ENCODE measurements at regions not wholly inside any gene's neighbourhood (a gene's known extent, or its start where the extent isn't known, plus 50 kb on each side); places are given as distances from the start of the nearest gene placed in this dataset.

DNA sequence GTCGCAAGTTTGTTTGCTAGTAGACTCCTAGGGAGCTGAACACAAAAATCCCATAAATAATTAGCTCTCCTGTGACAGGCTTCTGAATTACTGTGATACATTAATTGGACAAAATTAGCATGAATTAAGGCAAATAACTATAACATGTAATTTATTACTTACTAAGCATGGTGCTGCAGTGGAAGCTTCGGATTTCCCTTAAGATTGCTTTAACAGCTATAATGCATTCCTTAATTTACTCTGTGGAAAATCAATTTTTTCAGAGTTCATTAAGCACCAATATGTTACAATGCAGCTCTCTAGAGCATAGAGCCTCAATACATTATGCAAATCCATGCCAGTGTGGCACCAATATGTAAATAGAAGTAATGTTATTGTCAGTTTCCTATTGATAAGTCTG lies 201.5 kb downstream of the MDFIC start:
- no peak for DNase-seq

DNA sequence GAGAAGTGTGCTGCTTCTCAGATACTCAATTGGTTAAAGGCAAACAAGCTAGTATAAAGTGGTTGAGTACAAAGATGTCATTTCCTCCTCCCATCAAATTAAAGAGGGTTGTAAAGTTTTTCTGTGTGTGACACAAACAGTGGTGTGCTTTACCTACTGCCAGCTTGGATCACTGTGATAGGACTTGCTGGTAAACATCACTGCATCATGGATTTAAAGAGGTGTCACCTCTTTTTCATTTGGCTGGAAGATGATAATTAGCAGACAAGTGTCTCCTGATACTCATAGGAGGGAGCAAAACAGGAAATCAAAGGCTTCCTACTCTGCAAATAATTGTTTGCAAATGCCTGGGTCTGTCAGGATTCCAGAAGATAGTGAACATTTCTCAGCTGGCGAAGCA lies 200.5 kb downstream of the MDFIC start:
- DNase-seq, result no peak

DNA sequence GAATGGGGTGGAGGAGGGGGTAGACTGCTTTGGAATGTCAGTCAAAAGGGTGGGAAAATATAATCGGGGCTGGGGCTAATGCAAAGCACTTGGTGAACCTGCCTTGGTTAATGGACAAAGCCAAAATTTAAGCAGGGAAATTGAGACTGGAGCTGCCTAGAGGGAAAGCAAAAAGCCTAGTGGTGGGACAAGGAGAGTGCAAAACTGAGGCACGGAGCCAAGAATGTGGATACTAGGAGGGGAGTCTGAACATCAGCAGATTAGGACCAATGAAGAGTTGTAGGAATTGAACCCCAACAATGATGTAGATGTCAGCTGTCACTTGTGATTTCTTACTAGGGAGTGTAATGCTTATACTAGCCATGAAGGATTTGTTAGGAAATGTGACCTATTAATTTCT lies 195.9 kb downstream of the MDFIC start:
- DNase-seq, result no peak

DNA sequence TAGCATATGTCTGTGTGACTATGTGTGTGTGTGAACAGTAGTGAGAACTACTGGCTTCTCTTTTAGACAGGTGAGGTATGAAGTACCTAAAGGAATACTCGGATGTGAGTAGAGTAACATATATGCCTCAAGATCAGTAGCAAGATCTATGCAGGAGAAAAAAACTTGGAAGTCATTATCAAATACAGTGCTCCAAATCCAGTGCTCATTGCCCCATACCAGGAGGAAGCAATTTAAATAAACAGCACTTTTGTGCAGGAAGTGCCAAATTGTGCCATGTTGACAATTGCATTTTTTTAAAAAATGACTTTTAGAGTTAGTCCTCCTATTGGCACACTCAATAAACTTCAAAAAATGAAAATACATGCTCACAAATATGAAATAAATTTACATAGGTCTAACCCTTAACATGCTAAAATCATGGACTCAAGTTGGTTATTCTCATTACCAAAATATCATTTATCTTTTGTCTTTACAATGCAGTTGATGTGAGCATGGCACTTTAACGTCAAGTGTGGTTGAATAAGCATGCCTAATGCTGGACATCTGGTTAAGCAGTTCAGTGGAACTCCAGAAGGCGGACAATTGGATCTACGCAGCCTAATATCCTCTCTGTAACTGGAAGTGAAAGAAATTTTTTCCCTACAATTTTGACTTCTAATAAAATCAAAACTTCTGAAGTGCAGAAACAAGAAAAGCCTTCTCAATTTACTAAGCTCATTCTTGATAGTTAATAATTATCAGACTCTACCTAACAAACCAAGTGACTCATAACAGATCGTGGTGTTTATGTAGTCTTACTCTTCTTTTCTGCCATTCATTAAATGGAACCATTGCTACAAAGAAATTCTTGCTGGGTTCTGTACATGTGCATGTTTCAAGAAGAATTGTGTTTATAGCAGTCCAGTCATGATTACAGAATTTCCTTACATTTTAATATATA lies 195.2 kb downstream of the MDFIC start:
- no peak for DNase-seq

DNA sequence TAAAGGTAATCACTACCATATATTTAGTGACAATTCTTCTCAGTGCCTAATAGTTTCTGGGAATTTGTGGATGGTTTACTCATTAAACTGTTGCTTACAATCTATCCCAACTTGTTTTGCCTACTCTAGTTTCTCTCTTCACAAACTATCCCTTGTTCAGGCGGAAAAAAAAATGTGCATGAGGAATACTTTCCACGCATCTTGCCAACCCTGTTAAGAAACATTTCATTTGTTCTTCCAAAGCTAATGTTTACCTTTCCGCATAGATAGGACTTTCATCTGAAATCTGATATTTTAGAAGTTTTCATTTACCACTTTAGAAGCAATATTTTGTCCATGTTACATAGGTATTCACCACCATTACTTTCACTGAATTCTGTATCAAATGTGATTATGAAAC lies 191.9 kb downstream of the MDFIC start:
- peak; percentile 18 for DNase-seq

DNA sequence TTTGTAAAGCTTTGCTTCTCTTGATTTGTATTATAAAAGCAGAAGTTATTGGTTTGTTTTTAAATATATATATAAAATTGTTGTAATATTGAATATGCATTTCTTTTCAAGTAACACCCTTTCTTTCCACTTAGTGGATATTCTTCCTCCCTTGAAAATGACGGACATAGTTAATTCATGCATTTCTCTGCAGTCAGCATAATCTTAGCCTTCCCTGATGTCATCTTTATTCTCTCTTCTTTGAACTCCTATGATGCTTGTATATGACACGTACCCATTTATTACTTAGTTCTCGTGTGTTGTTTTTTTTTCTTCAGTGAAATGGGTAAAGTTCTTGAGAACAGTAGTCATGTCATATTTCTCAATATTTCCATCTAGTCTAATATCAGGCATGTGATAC lies 191.2 kb downstream of the MDFIC start:
- no peak for DNase-seq

DNA sequence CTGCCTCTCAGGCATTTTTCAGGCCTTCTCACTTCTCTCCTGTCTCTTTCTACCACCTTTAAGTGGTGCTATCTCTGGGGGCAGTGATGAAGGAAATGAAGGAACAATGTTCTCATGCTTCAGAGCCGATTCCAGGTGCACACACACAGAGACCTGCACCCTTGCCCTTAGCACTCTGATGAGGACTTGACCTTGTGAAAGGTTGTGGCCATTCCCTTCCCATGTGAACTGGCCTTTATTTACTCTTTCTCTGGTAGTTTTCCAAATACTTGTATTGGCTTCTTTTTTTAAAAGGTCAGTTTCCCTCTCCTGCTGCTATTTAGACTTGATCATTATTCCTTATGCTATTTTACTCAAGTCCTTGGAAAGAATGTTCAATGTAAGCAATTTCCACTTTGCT lies 188.6 kb downstream of the MDFIC start:
- DNase-seq, result no peak

DNA sequence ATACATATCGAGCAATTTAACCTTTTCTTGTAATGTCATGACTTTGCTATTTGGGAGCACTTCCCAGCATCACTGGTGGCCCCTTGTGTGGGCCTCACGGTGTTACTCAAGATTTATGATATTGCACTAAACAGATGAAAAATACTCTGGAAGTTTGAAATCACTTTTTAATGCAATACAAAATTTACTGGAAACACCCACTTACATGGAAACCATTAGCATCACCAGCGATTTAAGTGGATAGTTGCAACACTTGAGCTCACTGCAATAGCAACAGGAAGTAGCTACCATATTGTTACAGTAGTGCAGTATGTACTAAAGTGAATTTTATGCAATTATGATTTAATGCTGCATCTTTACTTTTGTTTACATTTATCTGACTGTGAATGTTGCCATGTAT lies 184.4 kb downstream of the MDFIC start:
- no peak for DNase-seq

DNA sequence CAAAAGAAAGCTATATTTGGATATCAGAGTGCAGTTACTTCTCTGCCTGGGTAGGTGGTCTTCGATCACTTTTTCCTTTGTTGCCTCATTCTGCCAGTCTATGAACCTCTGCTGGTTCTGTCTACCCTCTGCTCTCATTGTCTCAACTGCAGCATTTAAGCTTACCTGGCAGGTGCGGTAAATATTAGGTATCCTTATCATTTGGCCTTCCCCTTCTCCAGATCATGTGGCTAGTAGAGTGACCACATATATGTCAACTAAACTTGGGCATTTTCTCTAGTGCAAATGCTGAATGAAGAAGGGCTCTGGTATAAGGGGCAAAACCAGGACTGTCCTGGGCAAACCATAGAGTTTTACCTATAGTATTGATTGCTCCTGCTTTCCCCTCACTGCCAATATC lies 180.8 kb downstream of the MDFIC start:
- no peak for DNase-seq

DNA sequence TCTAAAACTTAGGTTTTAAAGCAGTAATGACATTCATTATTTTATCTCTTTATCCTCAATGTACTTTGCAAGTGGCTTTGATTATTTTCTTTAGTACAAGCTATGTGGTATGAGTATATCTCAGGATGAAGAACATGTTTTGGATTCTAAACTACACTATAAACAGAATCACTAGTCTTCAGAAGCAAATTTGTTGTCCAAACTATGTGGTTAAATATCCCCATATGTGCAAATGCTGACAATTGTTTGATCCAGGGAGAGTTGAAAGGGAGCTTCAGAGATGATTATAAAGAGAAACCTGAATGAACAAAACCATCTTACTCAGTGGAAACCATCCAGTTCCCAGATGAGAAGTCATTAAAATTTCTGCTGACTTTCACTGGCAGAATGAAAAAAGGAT lies 179.3 kb downstream of the MDFIC start:
- DNase-seq, result no peak

DNA sequence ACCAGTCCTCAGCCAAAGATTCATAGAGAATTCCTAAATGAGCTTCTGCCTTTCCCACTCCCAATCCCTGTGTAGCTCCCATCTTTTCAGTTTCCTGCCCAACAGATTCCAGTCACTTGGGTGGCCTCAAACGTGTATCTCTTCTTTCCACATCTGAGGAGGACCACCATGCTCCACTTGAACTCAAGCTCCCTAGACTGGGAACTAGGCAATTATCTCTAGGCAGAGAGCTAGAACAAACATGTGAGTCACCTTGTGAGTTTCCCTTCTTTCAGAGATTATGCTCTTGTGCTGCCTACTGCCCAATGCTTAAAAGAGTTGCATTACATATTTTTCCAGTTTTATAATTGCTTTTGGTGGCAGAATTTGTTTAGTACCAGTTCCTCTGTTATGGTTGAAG lies 178.0 kb downstream of the MDFIC start:
- DNase-seq, result no peak

DNA sequence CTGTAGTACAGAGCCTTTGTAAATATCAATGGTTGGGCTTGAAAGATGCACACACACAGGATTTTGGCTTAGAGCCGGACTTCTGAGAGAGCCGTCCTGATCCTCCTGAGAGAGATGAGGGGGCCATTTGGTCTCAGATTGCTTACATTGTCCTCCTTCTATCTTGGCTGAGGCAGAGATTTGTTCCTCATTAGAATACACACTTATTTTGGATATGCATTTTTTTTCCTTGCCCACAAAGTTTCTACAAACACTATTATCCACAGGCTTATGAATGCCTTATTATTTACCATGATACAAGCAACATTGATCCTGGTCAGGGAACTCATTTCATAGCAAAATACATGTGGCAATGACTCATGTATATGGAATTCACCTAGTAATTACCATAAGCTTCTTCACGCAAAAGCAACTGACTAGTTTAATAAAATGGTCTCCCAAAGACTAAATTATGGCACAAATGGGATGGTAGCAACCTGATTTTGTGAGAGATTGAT lies 175.3 kb downstream of the MDFIC start:
- peak; percentile 43 for DNase-seq

DNA sequence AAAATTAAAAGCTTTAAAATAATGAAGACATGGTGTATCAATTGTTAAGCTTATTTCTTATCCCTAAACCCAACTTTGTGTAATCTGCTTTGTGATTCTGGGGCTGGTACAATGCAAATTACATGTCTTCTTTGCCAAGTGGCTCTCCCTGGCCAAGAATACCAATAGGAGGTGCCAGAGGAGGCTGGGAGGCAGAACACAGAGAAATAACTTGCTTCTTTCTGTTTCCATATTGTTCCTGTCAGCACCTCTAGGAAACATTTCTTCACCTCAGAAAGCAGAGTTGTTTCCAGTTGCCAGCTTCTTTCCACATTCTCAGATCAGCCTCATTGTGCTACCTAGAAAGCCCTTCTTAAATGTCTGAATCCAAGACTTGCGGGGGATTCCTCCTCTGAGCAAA lies 174.4 kb downstream of the MDFIC start:
- no peak for DNase-seq

DNA sequence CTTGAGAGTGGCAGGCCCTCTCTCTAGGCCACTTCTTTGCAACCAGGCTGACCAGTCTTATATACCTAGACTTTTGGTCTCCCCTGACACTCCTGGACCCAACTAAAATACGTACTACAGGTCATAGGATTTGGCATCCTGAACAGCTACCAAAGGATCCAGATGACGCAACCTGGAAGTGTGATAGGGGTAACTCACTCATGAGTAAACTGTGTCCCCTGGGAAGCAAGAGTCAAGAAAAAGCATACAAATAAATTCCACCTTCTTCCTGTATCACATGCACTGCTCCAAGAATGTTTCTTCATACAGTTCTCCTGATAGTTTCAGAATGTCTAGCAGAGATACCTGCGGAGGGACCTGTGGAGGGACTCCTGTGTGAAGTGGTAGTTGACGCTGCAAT lies 172.3 kb downstream of the MDFIC start:
- DNase-seq, result no peak

DNA sequence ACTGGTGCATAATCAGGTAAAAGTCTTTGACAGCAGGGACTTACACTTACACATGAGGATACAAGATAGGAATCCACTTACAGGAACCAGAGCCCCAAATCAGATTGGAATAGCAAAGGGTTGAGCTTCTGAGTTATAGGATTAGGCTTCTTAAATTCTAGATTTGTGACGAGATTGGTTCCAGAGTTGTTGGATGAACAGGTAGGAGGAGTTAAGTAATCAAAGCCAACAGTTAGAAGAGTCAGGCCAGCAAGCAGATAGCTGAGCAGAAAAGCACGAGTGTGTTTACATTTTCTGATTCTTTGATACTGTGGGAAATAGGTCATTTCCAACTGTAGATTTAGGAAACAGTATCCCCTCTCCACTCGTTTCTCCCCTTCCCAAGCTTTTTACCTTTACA lies 167.0 kb downstream of the MDFIC start:
- DNase-seq, result no peak

DNA sequence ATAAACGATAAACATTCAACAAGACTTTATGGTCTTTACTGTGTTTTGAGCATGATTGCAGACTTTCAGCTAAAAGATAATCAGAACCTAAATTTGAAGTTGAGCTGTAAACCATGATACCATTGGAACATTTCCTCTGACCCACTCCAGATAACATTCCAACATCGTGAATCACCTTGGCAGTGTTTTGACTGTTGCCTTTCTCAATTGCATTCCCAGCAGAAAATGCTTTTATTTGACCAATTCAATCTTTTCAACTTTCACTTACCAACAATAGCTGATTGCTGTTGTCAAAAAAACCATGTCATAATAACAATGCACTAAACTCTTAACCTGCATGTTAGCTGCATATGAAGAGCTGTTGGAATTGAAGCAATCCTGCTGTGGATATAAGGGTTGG lies 165.5 kb downstream of the MDFIC start:
- peak; percentile 23 for DNase-seq

DNA sequence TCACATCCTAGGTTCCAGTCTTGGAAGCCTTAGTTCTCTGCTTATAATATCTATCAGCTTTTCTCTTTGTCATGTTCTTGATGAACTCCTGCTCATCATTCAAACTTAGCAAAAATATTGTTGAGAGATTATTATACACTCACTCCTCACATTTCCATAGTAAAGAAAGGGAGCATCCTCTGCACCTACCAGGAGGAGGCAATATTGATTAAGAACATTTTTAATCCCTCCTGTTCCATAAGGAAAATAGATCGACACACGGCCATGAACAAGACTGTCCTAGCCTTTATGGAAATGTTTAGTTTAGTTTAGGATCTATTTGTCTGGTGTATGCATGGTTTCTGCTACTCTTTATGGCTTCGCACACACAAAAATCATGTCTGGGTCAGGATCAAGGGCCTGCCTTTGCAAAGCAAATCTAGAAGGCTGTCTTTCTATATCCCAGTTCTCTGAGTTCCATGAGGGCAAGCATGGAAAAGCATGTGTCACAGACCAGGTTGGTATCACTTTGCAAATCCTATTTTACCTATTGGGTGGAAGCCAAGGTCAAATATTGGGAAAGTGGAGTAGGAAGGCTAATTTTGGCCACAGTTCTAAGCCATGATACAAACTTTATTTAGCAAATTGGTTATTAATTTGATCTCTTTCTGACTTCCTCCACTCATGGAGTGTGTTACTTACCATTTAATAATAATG lies 164.4 kb downstream of the MDFIC start:
- no peak for DNase-seq

DNA sequence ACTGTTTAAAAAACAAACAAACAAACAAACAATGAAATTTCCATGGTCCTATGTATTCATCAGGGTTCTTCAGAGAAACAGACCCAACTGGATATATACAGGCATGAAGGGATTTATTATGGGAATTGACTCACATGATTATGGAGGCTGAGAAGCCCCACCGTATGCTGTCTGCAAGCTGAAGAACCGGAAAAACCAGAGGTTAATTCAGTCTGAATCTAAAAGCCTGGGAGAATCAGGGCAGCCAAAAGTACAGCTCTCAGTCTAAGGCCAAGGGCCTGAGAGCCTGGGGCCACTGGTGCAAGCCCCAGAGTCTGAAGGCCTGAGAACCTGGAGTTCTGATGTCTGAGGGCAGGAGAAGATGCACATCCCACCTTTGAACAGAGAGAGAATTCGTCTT lies 163.5 kb downstream of the MDFIC start:
- DNase-seq, result no peak

DNA sequence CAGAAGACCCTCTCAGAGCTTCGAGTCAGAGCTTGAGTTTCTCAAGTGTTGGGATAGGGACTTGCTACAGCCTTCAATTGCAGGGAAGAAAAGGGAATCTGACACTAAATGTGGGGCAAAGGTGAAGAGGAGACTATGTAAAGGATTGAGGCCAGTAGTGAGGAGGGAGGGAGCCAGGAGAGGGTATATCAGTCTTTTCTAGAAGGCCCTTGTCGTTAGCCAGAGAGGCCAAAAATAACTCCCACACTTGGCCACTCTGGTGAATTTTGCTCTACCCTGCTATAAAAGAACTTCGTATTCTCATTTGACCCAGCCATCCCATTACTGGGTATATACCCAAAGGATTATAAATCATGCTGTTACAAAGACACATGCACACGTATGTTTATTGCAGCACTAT lies 162.0 kb downstream of the MDFIC start:
- no peak for DNase-seq

DNA sequence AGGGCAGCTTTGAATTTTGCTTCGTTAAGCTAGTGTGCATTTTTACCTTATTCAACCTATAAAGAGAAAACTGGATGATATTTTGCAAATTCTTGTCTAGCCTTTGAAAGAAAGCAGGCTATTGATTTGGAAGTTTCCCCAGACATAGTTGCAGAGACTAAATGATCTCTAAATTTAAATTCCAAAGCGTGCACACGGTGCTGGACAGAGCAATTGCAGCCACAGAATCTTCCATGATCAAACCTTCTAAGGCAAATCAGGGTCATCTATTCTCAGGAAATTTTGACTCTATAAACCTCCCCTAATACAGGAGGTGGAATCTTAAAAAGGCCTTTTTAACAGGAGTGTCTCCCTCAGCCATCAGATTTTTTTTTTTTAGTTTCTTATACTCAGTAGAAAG lies 159.9 kb downstream of the MDFIC start:
- DNase-seq, result peak; percentile 13

DNA sequence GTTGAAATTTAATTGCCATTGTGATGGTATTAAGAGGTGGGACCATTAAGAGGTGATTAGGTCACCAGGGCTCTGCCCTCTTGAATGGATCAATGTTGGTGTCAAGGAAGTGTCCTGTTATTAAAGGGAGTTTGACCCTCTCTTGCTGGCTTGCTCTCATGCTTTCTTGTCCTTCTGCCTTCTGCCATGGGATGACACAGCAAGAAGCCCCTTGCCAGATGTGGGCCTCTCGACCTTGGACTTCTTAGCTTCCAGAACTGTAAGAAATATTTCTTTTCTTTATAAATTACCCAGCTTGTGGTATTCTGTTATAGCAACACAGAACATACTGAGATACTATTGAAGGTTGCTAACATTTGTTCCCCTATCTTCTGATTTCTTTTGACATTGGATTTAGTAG lies 157.0 kb downstream of the MDFIC start:
- no peak for DNase-seq

DNA sequence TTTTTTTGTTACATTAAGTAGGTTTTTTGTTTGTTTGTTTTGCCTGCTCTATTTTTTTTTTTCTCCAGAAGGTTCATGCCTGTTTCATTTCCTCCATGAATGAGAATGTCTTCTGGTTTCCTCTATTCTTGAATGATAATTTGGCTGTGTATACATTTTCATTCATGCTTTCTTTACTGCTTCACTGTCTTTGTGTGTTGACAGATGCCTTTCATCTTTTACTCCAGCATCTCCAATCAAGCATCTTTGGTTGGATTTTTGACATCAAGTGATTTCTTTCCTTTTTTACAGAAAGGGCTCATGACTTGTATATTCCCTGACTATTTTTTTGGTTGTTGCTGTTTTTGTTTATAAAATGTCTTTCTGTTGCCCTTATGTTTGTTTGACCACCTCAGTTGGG lies 156.5 kb downstream of the MDFIC start:
- no peak for DNase-seq

DNA sequence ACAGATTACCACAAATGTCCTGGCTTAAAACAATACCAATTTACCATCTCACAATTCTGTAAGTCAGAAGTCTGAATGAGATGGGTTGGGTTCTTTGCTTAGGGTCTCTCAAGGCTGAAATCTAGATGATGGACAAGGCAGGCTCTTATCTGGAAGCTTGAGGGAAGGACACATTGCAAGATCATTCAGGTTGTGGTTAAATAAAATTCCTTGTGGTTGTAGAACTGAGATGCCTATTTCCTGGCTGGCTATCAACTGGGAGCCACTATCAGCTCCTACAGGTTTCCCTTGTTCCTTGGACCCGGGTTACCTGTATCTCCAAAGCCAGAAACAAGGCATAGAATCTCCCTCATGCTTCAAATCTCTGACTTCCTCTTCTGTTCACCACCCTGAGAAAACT lies 148.4 kb downstream of the MDFIC start:
- no peak for DNase-seq
